ENCODE measurements at regions not wholly inside any gene's neighbourhood (a gene's known extent, or its start where the extent isn't known, plus 50 kb on each side); places are given as distances from the start of the nearest gene placed in this dataset.

GRCh38 chr18:70464343-70465114 lies 175.7 kb downstream of the SOCS6 start:
- ChIA-PET CTCF (interaction anchor here (1.2 kb wide), 1 partner anchor 26 kb away, joined by 5 read pairs; no protein-coding TSS in a partner anchor), POLR2A (no interaction called here)
- H3K27me3 Mint-ChIP-seq (ENCODE audit: insufficient read depth, unreplicated experiment) = no peaks in the 10 kb centered on the region
- no peak overlapping the region for H3K4me3 Mint-ChIP-seq (ENCODE audit: unreplicated experiment)
- DNase-seq (ENCODE audit: unreplicated experiment) = peak; percentile 74
- H3K9me3 Mint-ChIP-seq (ENCODE audit: unreplicated experiment) = no peaks in the 10 kb centered on the region
- H3K4me1 Mint-ChIP-seq (ENCODE audit: insufficient read depth, unreplicated experiment) = peaks cover 7% of the 10 kb centered on the region
- peak; percentile 13 for TF ChIP-seq CTCF (IDR thresholded peaks at IDR 0.05; ENCODE audit: unreplicated experiment)
- H3K27ac Mint-ChIP-seq (ENCODE audit: low read depth, unreplicated experiment) = no peak overlapping the region
- BruUV-seq (replicated peaks) = no TSS peak
- intact Hi-C loops (cut with micrococcal nuclease) = loop anchor here (1.0 kb wide), 1 partner anchor 27 kb away; no protein-coding TSS in a partner anchor
- no peaks in the 10 kb centered on the region for H3K36me3 Mint-ChIP-seq (ENCODE audit: insufficient read depth, unreplicated experiment)

- Mint-ChIP-seq H3K27ac (ENCODE audit: low read depth, unreplicated experiment) (no peak overlapping the region), H3K9me3 (ENCODE audit: unreplicated experiment) (no peaks in the 10 kb centered on the region), H3K4me1 (ENCODE audit: insufficient read depth, unreplicated experiment) (peaks cover 7% of the 10 kb centered on the region), H3K27me3 (ENCODE audit: insufficient read depth, unreplicated experiment) (no peaks in the 10 kb centered on the region), H3K4me3 (ENCODE audit: unreplicated experiment) (no peak overlapping the region), H3K36me3 (ENCODE audit: insufficient read depth, unreplicated experiment) (no peaks in the 10 kb centered on the region)
- ChIA-PET CTCF (interaction anchor here (0.7 to 0.9 kb wide), 2 partner anchors 9 to 242 kb away, joined by 3 to 4 read pairs; no protein-coding TSS in a partner anchor), POLR2A (no interaction called here)
- intact Hi-C loops (cut with micrococcal nuclease) = no loop called here
- no peak for DNase-seq (ENCODE audit: unreplicated experiment)
- TF ChIP-seq CTCF (IDR thresholded peaks at IDR 0.05; ENCODE audit: unreplicated experiment) = no peak
- no TSS peak for BruUV-seq (replicated peaks)
Measured at GRCh38 chr18:70463085-70463484, 174.2 kb downstream of the SOCS6 start.

GRCh38 chr18:70462078-70462439 lies 173.2 kb downstream of the SOCS6 start:
- ChIA-PET CTCF (interaction anchor here (0.9 kb wide), 2 partner anchors 8 to 268 kb away, joined by 3 read pairs; no protein-coding TSS in a partner anchor), POLR2A (interaction anchor here (0.7 kb wide), 1 partner anchor 407 kb away, joined by 3 read pairs; no protein-coding TSS in a partner anchor)
- H3K4me3 Mint-ChIP-seq (ENCODE audit: unreplicated experiment) = no peak overlapping the region
- no peak for TF ChIP-seq CTCF (IDR thresholded peaks at IDR 0.05; ENCODE audit: unreplicated experiment)
- H3K9me3 Mint-ChIP-seq (ENCODE audit: unreplicated experiment) = no peaks in the 10 kb centered on the region
- H3K27me3 Mint-ChIP-seq (ENCODE audit: insufficient read depth, unreplicated experiment) = no peaks in the 10 kb centered on the region
- no peaks in the 10 kb centered on the region for H3K36me3 Mint-ChIP-seq (ENCODE audit: insufficient read depth, unreplicated experiment)
- H3K4me1 Mint-ChIP-seq (ENCODE audit: insufficient read depth, unreplicated experiment) = peaks cover 7% of the 10 kb centered on the region
- H3K27ac Mint-ChIP-seq (ENCODE audit: low read depth, unreplicated experiment) = no peak overlapping the region
- no peak for DNase-seq (ENCODE audit: unreplicated experiment)
- BruUV-seq (replicated peaks) = no TSS peak
- intact Hi-C loops (cut with micrococcal nuclease) = no loop called here

GRCh38 chr18:70461323-70462077 lies 172.7 kb downstream of the SOCS6 start:
- Mint-ChIP-seq H3K4me1 (ENCODE audit: insufficient read depth, unreplicated experiment) (peaks cover 7% of the 10 kb centered on the region), H3K9me3 (ENCODE audit: unreplicated experiment) (no peaks in the 10 kb centered on the region), H3K36me3 (ENCODE audit: insufficient read depth, unreplicated experiment) (no peaks in the 10 kb centered on the region), H3K27ac (ENCODE audit: low read depth, unreplicated experiment) (no peak overlapping the region), H3K27me3 (ENCODE audit: insufficient read depth, unreplicated experiment) (no peaks in the 10 kb centered on the region), H3K4me3 (ENCODE audit: unreplicated experiment) (no peak overlapping the region)
- intact Hi-C loops (cut with micrococcal nuclease) = no loop called here
- POLR2A ChIA-PET = no interaction called here
- no peak for DNase-seq (ENCODE audit: unreplicated experiment)
- CTCF ChIA-PET = interaction anchor here (0.9 kb wide), 1 partner anchor 268 kb away, joined by 3 read pairs; no protein-coding TSS in a partner anchor
- TF ChIP-seq CTCF (IDR thresholded peaks at IDR 0.05; ENCODE audit: unreplicated experiment) = no peak
- no TSS peak for BruUV-seq (replicated peaks)

All from MCF 10A (cell line).